Left lung (tissue), 4 donors: ENCODE measurements at regions not wholly inside any gene's neighbourhood (a gene's known extent, or its start where the extent isn't known, plus 50 kb on each side); places are given as distances from the start of the nearest gene placed in this dataset.

Source experiments
- ATAC-seq: fragments of 200-7000 bp; cut with Tn5 transposase; one replicate; pipeline ENCODE4 v1.9.1; 2020; ENCODE audit warnings: moderate library complexity
- DNase-seq, 4 donors: peaks; one replicate each; pipeline ENCODE4 v3.0.0-alpha.2; 2013 to 2020
- H3K27ac ChIP-seq, 2 donors: fragments of 200-600 bp; sonication (generic) in 1 of 2; one replicate each; pipeline versions ENCODE4 v1.5.0 to v1.8.0; 2020 to 2021
- H3K27me3 ChIP-seq, 2 donors: fragments of 200-600 bp; sonication (generic) in 1 of 2; one replicate each; pipeline versions ENCODE4 v1.5.0 to v1.8.0; 2020 to 2021
- H3K36me3 ChIP-seq, 2 donors: fragments of 200-600 bp; sonication (generic) in 1 of 2; one replicate each; pipeline versions ENCODE4 v1.5.0 to v1.8.0; 2020 to 2021
- H3K4me1 ChIP-seq, 2 donors: fragments of 200-600 bp; one replicate each; pipeline ENCODE4 v1.8.0; 2021
- H3K4me3 ChIP-seq, 2 donors: fragments of 200-600 bp; sonication (generic) in 1 of 2; one replicate each; pipeline versions ENCODE4 v1.5.0 to v1.8.0; 2020 to 2021; ENCODE audit warnings: mild to moderate bottlenecking in 1 of 2
- H3K9me3 ChIP-seq, 2 donors: fragments of 200-600 bp; sonication (generic) in 1 of 2; one replicate each; pipeline versions ENCODE4 v1.5.0 to v1.8.0; 2020 to 2021
- CTCF ChIP-seq, 2 donors: fragments of 200-600 bp; sonication (generic) in 1 of 2; IDR thresholded peaks; one replicate each; pipeline versions ENCODE4 v1.5.0 to v1.8.0; 2021; ENCODE audit warnings: antibody characterized with exemption in 2 of 2
- intact Hi-C, 2 donors: fragments of 100-400 bp; cut with DNase I; formaldehyde crosslinking; loops; one replicate each; pipeline versions ENCODE4 v1.11.2 to v1.14.2; 2022
- donor health status: DM: no; HTN: yes; CAD: no.
- donor health status: DM: no; HTN: no; CAD: no.

- Histone ChIP-seq H3K4me3 (no peak overlapping the region), H3K36me3 (no peaks in the 10 kb centered on the region), H3K27me3 (no peaks in the 10 kb centered on the region), H3K9me3 (peaks cover 0 to 8% of the 10 kb centered on the region in 2 donors), H3K27ac (no peak overlapping the region), H3K4me1 (no peaks in the 10 kb centered on the region)
- no peak for DNase-seq
- no peak for TF ChIP-seq CTCF (IDR thresholded peaks at IDR 0.05)
- no peak for ATAC-seq
- intact Hi-C loops, result no loop called here
These were observed 1370.1 kb upstream of the CRIM1 start for GRCh38 chr2:34985474-34985873.

- peaks cover 0 to 12% of the 10 kb centered on the region in 2 donors for H3K9me3 ChIP-seq
- H3K4me1 ChIP-seq, result no peaks in the 10 kb centered on the region
These were observed 1374.9 kb upstream of the CRIM1 start for GRCh38 chr2:34980689-34981088.

GRCh38 chr2:34979148-34979547 is 1376.4 kb upstream of the CRIM1 start:
- H3K27me3 ChIP-seq, result no peaks in the 10 kb centered on the region
- H3K27ac ChIP-seq, result no peak overlapping the region
- no peaks in the 10 kb centered on the region for H3K4me1 ChIP-seq
- no peak overlapping the region for H3K4me3 ChIP-seq
- ATAC-seq (no peak), DNase-seq (no peak)
- peaks cover 0 to 8% of the 10 kb centered on the region in 2 donors for H3K9me3 ChIP-seq
- no peak for TF ChIP-seq CTCF (IDR thresholded peaks at IDR 0.05)
- intact Hi-C loops, result no loop called here
- H3K36me3 ChIP-seq, result no peaks in the 10 kb centered on the region

More at GRCh38 chr2:34980689-34981088, 1374.9 kb upstream of the CRIM1 start:
- no peak for ATAC-seq
- H3K36me3 ChIP-seq, result no peaks in the 10 kb centered on the region
- H3K27ac ChIP-seq, result no peak overlapping the region
- intact Hi-C loops, result no loop called here
- no peak overlapping the region for H3K4me3 ChIP-seq
- TF ChIP-seq CTCF (IDR thresholded peaks at IDR 0.05), result no peak
- no peaks in the 10 kb centered on the region for H3K27me3 ChIP-seq
- DNase-seq, result no peak

GRCh38 chr2:34961822-34962221 is 1362.7 kb upstream of the FAM98A start:
- H3K27me3 ChIP-seq, result no peaks in the 10 kb centered on the region
- no peak for ATAC-seq

GRCh38 chr2:34954758-34955157 is 1355.7 kb upstream of the FAM98A start:
- H3K9me3 ChIP-seq, result no peaks in the 10 kb centered on the region
- H3K36me3 ChIP-seq, result no peaks in the 10 kb centered on the region
- no peak overlapping the region for H3K27ac ChIP-seq
- intact Hi-C loops, result no loop called here
- H3K27me3 ChIP-seq, result no peaks in the 10 kb centered on the region
- H3K4me3 ChIP-seq, result no peak overlapping the region
- H3K4me1 ChIP-seq, result no peaks in the 10 kb centered on the region
- no peak for DNase-seq
- no peak for TF ChIP-seq CTCF (IDR thresholded peaks at IDR 0.05)
- no peak for ATAC-seq

More at GRCh38 chr2:34961822-34962221, 1362.7 kb upstream of the FAM98A start:
- H3K9me3 ChIP-seq, result no peaks in the 10 kb centered on the region
- H3K4me1 ChIP-seq, result no peaks in the 10 kb centered on the region
- no peak for DNase-seq
- no peak overlapping the region for H3K27ac ChIP-seq
- no peaks in the 10 kb centered on the region for H3K36me3 ChIP-seq
- no peak overlapping the region for H3K4me3 ChIP-seq
- intact Hi-C loops, result no loop called here
- TF ChIP-seq CTCF (IDR thresholded peaks at IDR 0.05), result no peak
